Neural cell (in vitro differentiated cells): ENCODE measurements at regions not wholly inside any gene's neighbourhood (a gene's known extent, or its start where the extent isn't known, plus 50 kb on each side); places are given as distances from the start of the nearest gene placed in this dataset.

Experiments
- POLR2AphosphoS5 ChIP-seq: IDR thresholded peaks from 2 replicates; pipeline ENCODE4 v1.6.1; 2012
- TF ChIP-seq, protein P1 (sequence below): fragments of 450-650 bp; IDR thresholded peaks from 2 replicates; pipeline ENCODE4 v1.5.1; 2014; ENCODE audit warnings: antibody characterized with exemption, mild to moderate bottlenecking, moderate library complexity; ENCODE audit not compliant: poor library complexity, severe bottlenecking

DNA sequence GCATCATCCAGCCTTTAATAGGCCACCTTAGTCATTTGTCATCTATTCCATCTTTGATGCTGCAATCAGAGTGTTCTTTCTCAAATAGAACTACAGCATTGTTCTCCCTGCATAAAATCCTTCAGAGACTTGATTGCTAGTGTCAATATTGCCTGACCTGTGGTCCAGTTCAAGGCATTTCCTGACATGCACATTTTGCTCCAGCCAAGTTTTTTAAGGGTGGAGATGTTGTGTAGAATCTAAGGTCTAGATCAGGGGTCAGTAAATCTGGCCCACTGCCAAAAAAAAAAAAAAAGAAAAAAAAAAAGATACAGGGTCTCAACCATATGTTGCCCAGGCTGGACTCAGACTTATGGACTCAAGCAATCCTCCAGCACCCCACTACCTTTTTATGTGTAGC lies 354.4 kb downstream of the FRK start:
- TF ChIP-seq, protein P1, sequence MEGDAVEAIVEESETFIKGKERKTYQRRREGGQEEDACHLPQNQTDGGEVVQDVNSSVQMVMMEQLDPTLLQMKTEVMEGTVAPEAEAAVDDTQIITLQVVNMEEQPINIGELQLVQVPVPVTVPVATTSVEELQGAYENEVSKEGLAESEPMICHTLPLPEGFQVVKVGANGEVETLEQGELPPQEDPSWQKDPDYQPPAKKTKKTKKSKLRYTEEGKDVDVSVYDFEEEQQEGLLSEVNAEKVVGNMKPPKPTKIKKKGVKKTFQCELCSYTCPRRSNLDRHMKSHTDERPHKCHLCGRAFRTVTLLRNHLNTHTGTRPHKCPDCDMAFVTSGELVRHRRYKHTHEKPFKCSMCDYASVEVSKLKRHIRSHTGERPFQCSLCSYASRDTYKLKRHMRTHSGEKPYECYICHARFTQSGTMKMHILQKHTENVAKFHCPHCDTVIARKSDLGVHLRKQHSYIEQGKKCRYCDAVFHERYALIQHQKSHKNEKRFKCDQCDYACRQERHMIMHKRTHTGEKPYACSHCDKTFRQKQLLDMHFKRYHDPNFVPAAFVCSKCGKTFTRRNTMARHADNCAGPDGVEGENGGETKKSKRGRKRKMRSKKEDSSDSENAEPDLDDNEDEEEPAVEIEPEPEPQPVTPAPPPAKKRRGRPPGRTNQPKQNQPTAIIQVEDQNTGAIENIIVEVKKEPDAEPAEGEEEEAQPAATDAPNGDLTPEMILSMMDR, result no peak
- no peak for TF ChIP-seq POLR2AphosphoS5
